ENCODE measurements at regions not wholly inside any gene's neighbourhood (a gene's known extent, or its start where the extent isn't known, plus 50 kb on each side); places are given as distances from the start of the nearest gene placed in this dataset.

DNA sequence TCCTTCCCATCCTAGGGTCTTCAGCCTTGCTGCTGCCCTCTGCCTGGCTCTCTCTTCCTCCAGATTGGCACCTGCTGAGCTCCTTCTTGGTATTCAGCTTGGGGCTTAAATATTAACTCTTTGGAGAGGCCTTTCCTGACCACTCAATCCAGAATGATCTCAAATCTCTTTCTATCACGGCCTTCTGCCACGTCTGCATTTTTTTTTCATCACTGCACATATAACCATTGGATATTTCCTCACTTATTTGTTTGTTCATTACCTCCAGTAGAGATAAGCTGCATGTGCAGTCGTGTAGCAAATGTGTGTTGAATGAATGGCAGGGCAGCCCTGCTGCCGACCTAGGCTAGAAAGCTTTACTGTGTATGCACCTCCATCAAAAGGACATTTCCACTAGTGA lies 51.6 kb upstream of the MPP7 start:
- Mint-ChIP-seq H3K9me3 (no peaks in the 10 kb centered on the region), H3K36me3 (ENCODE audit: low read depth) (no peaks in the 10 kb centered on the region), H3K4me1 (no peaks in the 10 kb centered on the region), H3K4me3 (no peak overlapping the region), H3K27me3 (ENCODE audit: low read depth) (peaks cover 4% of the 10 kb centered on the region), H3K27ac (peak overlapping the region; percentile 13 to 50 (median 34))
- TF ChIP-seq, protein P1, sequence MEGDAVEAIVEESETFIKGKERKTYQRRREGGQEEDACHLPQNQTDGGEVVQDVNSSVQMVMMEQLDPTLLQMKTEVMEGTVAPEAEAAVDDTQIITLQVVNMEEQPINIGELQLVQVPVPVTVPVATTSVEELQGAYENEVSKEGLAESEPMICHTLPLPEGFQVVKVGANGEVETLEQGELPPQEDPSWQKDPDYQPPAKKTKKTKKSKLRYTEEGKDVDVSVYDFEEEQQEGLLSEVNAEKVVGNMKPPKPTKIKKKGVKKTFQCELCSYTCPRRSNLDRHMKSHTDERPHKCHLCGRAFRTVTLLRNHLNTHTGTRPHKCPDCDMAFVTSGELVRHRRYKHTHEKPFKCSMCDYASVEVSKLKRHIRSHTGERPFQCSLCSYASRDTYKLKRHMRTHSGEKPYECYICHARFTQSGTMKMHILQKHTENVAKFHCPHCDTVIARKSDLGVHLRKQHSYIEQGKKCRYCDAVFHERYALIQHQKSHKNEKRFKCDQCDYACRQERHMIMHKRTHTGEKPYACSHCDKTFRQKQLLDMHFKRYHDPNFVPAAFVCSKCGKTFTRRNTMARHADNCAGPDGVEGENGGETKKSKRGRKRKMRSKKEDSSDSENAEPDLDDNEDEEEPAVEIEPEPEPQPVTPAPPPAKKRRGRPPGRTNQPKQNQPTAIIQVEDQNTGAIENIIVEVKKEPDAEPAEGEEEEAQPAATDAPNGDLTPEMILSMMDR (IDR thresholded peaks at IDR 0.05; ENCODE audit: unreplicated experiment in 3 of 3): no peak

DNA sequence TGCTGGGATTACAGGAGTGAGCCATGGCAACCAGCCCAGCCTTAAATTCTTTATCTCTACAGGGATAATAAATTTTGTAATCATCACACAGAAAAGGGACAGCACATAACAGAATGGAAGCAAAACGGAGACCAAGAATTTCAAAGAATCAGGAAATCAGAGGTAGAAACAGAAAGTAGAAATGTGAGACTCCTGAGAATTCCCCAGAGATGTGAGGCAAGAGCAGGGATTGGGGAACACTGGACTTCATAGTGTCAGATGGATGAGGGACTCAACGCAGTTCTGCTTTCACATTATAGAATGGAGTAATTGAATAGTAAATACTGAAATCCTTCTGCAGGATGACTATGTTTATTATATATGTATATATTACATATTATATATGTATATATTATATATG lies 52.5 kb upstream of the MPP7 start:
- no peak overlapping the region for H3K27ac Mint-ChIP-seq
- H3K27me3 Mint-ChIP-seq (ENCODE audit: low read depth): peaks cover 4% of the 10 kb centered on the region
- H3K4me1 Mint-ChIP-seq: no peaks in the 10 kb centered on the region
- H3K4me3 Mint-ChIP-seq: no peak overlapping the region
- no peaks in the 10 kb centered on the region for H3K36me3 Mint-ChIP-seq (ENCODE audit: low read depth)
- no peaks in the 10 kb centered on the region for H3K9me3 Mint-ChIP-seq
- TF ChIP-seq, protein P1 (IDR thresholded peaks at IDR 0.05; ENCODE audit: unreplicated experiment in 3 of 3): no peak

DNA sequence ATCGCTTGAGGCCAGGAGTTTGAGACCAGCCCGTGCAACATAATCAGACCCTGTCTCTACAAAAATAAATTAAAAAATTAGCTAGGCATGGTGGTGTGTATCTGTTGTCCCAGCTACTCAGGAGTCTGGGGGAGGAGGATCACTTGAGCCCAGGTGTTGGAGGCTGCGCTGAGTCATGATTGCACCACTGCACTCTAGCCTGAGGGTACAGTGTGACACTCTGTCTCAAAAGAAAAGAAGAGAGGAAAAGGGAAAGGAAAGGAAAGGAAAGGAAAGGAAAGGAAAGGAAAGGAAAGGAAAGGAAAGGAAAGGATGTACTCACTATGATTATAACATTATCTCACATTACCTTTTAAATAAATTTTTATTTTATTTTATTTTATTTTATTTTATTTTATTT lies 56.5 kb upstream of the MPP7 start:
- Mint-ChIP-seq H3K27me3 (ENCODE audit: low read depth) (peaks cover 4% of the 10 kb centered on the region), H3K36me3 (ENCODE audit: low read depth) (no peaks in the 10 kb centered on the region), H3K4me1 (no peaks in the 10 kb centered on the region), H3K9me3 (no peaks in the 10 kb centered on the region), H3K27ac (no peak overlapping the region), H3K4me3 (no peak overlapping the region)
- TF ChIP-seq, protein P1 (IDR thresholded peaks at IDR 0.05; ENCODE audit: unreplicated experiment in 3 of 3): no peak

DNA sequence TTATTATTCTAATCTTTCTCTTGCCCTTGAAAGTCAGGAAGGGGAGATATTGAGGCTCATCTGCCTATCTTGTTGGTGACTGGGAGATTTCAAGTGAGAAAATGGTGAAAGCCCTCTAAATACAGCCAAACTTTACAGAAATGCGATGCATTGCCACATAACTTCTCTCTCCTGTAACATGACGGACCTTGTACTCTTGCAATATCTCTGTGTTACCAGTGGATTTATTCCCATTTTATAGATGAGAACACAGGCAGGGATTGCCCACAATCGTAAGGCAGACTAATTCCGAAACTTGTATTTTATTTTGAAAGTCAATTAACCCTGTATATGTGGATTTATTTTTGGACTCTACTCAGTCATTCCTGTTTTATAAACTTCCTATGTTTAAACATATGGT lies 57.3 kb upstream of the MPP7 start:
- H3K9me3 Mint-ChIP-seq: no peaks in the 10 kb centered on the region
- TF ChIP-seq, protein P1 (IDR thresholded peaks at IDR 0.05; ENCODE audit: unreplicated experiment in 3 of 3): no peak

DNA sequence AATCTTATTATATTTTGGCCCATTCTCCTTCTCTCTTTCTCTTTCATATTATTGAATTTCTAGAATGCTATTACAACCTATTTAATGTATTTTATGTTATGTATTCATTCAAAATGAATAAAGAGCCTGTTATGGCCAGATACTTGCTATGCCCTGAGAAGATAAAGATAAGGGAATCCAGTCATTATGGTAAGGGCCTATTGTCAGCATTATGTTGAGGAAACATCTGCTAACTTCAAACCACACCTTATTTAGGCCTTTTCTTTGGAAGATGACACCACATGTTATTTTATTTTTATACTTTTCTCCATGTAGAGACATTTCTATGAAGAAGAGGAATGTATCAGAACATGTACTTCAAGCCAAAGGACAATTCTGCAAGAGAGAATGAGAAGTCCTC lies 60.5 kb upstream of the MPP7 start:
- Mint-ChIP-seq H3K4me3 (no peak overlapping the region), H3K36me3 (ENCODE audit: low read depth) (peaks cover 4% of the 10 kb centered on the region), H3K27me3 (ENCODE audit: low read depth) (peaks cover 9% of the 10 kb centered on the region), H3K27ac (no peak overlapping the region), H3K4me1 (peaks cover 14% of the 10 kb centered on the region), H3K9me3 (no peaks in the 10 kb centered on the region)
- TF ChIP-seq, protein P1 (IDR thresholded peaks at IDR 0.05; ENCODE audit: unreplicated experiment in 3 of 3): no peak

More for the DNA sequence above, 57.3 kb upstream of the MPP7 start:
- no peaks in the 10 kb centered on the region for H3K36me3 Mint-ChIP-seq (ENCODE audit: low read depth)
- H3K27ac Mint-ChIP-seq: no peak overlapping the region
- peaks cover under 1% of the 10 kb centered on the region for H3K4me1 Mint-ChIP-seq
- peaks cover 7% of the 10 kb centered on the region for H3K27me3 Mint-ChIP-seq (ENCODE audit: low read depth)
- H3K4me3 Mint-ChIP-seq: no peak overlapping the region

DNA sequence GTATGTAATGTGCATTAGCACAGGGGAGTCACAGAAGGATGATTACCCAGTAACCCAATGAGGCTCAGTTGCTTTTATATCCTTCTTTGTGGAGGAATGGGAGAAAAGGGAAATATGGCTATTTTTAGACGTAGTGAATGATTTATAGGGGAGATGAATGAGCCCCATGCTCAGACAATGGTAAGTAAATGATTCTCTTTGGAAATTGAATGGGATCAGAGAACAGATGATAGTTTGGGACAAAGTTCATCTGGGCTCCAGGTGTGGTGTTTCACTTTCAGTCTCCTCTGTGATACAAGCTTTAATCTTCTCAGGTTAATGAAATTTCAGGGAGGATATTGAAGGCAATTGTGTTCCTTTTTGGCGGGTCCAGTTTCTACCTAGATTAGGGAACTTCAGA lies 63.0 kb upstream of the MPP7 start:
- H3K27me3 Mint-ChIP-seq (ENCODE audit: low read depth): peaks cover 5% of the 10 kb centered on the region
- H3K27ac Mint-ChIP-seq: peak overlapping the region; percentile 65 to 93 (median 90)
- no peaks in the 10 kb centered on the region for H3K9me3 Mint-ChIP-seq
- TF ChIP-seq, protein P1 (IDR thresholded peaks at IDR 0.05; ENCODE audit: unreplicated experiment in 3 of 3): no peak
- peaks cover 15% of the 10 kb centered on the region for H3K4me1 Mint-ChIP-seq
- no peak overlapping the region for H3K4me3 Mint-ChIP-seq
- peaks cover 4% of the 10 kb centered on the region for H3K36me3 Mint-ChIP-seq (ENCODE audit: low read depth)

All from nephron (organoid).